KMS-11 (cell line): ENCODE measurements at regions not wholly inside any gene's neighbourhood (a gene's known extent, or its start where the extent isn't known, plus 50 kb on each side); places are given as distances from the start of the nearest gene placed in this dataset.

ENCODE experiments used
- H2AFZ ChIP-seq: fragments of 200-600 bp; sonication (generic); 2 replicates; pipeline ENCODE4 v1.6.1; 2016; ENCODE audit warnings: antibody characterized with exemption, mixed run types, low read depth
- H3K27ac ChIP-seq: fragments of 200-600 bp; sonication (generic); 2 replicates; pipeline ENCODE4 v1.6.1; 2016; ENCODE audit warnings: mild to moderate bottlenecking, mixed run types
- H3K27me3 ChIP-seq: fragments of 200-600 bp; sonication (generic); 2 replicates; pipeline ENCODE4 v1.6.1; 2017; ENCODE audit warnings: mild to moderate bottlenecking, low read depth, mixed run types, moderate library complexity; ENCODE audit not compliant: insufficient read depth
- H3K36me3 ChIP-seq: fragments of 200-600 bp; sonication (generic); 2 replicates; pipeline ENCODE4 v1.6.1; 2017; ENCODE audit warnings: mild to moderate bottlenecking, mixed run types; ENCODE audit not compliant: insufficient read depth
- H3K4me1 ChIP-seq: fragments of 200-600 bp; sonication (generic); 2 replicates; pipeline ENCODE4 v1.6.1; 2016; ENCODE audit warnings: mild to moderate bottlenecking, low read depth, mixed run types; ENCODE audit not compliant: poor library complexity, severe bottlenecking
- H3K4me2 ChIP-seq: fragments of 200-600 bp; sonication (generic); 2 replicates; pipeline ENCODE4 v1.7.0; 2016; ENCODE audit warnings: mild to moderate bottlenecking, mixed run types
- H3K4me3 ChIP-seq: fragments of 200-600 bp; sonication (generic); IDR thresholded peaks from 2 replicates; pipeline ENCODE4 v1.6.1; 2017; ENCODE audit warnings: low read depth, low read length, mixed read lengths; ENCODE audit not compliant: insufficient read depth
- H3K79me2 ChIP-seq: fragments of 200-600 bp; sonication (generic); 2 replicates; pipeline ENCODE4 v1.6.1; 2016; ENCODE audit warnings: low read depth, mixed run types; ENCODE audit not compliant: insufficient read depth
- H3K9ac ChIP-seq: fragments of 200-600 bp; sonication (generic); 2 replicates; pipeline ENCODE4 v1.6.1; 2016; ENCODE audit warnings: mild to moderate bottlenecking, mixed run types
- H4K20me1 ChIP-seq: fragments of 200-600 bp; sonication (generic); 2 replicates; pipeline ENCODE4 v1.6.1; 2016; ENCODE audit warnings: mild to moderate bottlenecking, mixed run types; ENCODE audit not compliant: insufficient read depth
- CTCF ChIP-seq: fragments of 200-600 bp; sonication (generic); conservative IDR thresholded peaks from 2 replicates; pipeline ENCODE4 v1.6.1; 2017; ENCODE audit warnings: low read depth, mild to moderate bottlenecking, antibody characterized with exemption, low read length, moderate library complexity, mixed read lengths

GRCh38 chr7:84497873-84498272 is 303.3 kb upstream of the SEMA3A start:
- no peaks in the 10 kb centered on the region for H3K79me2 ChIP-seq
- no peaks in the 10 kb centered on the region for H3K4me1 ChIP-seq
- no peaks in the 10 kb centered on the region for H4K20me1 ChIP-seq
- no peak overlapping the region for H3K4me2 ChIP-seq
- H3K27ac ChIP-seq: no peak overlapping the region
- H3K4me3 ChIP-seq: no peak overlapping the region
- no peak for TF ChIP-seq CTCF
- H3K36me3 ChIP-seq: no peaks in the 10 kb centered on the region
- no peak overlapping the region for H2AFZ ChIP-seq
- H3K9ac ChIP-seq: no peak overlapping the region
- no peaks in the 10 kb centered on the region for H3K27me3 ChIP-seq

- H4K20me1 ChIP-seq: no peaks in the 10 kb centered on the region
- no peaks in the 10 kb centered on the region for H3K4me1 ChIP-seq
- TF ChIP-seq CTCF: no peak
- H3K27me3 ChIP-seq: no peaks in the 10 kb centered on the region
- no peak overlapping the region for H3K9ac ChIP-seq
- no peak overlapping the region for H3K4me3 ChIP-seq
- H2AFZ ChIP-seq: no peak overlapping the region
- H3K79me2 ChIP-seq: no peaks in the 10 kb centered on the region
- no peak overlapping the region for H3K27ac ChIP-seq
- no peak overlapping the region for H3K4me2 ChIP-seq
- no peaks in the 10 kb centered on the region for H3K36me3 ChIP-seq
Measured at GRCh38 chr7:84495128-84495527, 300.5 kb upstream of the SEMA3A start.

- no peaks in the 10 kb centered on the region for H3K4me1 ChIP-seq
- no peak overlapping the region for H3K4me3 ChIP-seq
- no peak overlapping the region for H3K9ac ChIP-seq
- H3K27ac ChIP-seq: no peak overlapping the region
- no peak overlapping the region for H3K4me2 ChIP-seq
- no peaks in the 10 kb centered on the region for H4K20me1 ChIP-seq
- TF ChIP-seq CTCF: no peak
- no peak overlapping the region for H2AFZ ChIP-seq
- no peaks in the 10 kb centered on the region for H3K36me3 ChIP-seq
- H3K79me2 ChIP-seq: no peaks in the 10 kb centered on the region
- H3K27me3 ChIP-seq: no peaks in the 10 kb centered on the region
Measured at GRCh38 chr7:84492098-84493034, 297.8 kb upstream of the SEMA3A start.

- no peak overlapping the region for H2AFZ ChIP-seq
- H4K20me1 ChIP-seq: no peaks in the 10 kb centered on the region
- no peak overlapping the region for H3K4me2 ChIP-seq
- no peaks in the 10 kb centered on the region for H3K27me3 ChIP-seq
- H3K9ac ChIP-seq: no peak overlapping the region
- no peaks in the 10 kb centered on the region for H3K4me1 ChIP-seq
- no peaks in the 10 kb centered on the region for H3K36me3 ChIP-seq
- H3K4me3 ChIP-seq: no peak overlapping the region
- TF ChIP-seq CTCF: no peak
- no peaks in the 10 kb centered on the region for H3K79me2 ChIP-seq
- H3K27ac ChIP-seq: no peak overlapping the region
Measured at GRCh38 chr7:84490661-84491060, 296.1 kb upstream of the SEMA3A start.
